ENCODE measurements at regions not wholly inside any gene's neighbourhood (a gene's known extent, or its start where the extent isn't known, plus 50 kb on each side); places are given as distances from the start of the nearest gene placed in this dataset.

DNA sequence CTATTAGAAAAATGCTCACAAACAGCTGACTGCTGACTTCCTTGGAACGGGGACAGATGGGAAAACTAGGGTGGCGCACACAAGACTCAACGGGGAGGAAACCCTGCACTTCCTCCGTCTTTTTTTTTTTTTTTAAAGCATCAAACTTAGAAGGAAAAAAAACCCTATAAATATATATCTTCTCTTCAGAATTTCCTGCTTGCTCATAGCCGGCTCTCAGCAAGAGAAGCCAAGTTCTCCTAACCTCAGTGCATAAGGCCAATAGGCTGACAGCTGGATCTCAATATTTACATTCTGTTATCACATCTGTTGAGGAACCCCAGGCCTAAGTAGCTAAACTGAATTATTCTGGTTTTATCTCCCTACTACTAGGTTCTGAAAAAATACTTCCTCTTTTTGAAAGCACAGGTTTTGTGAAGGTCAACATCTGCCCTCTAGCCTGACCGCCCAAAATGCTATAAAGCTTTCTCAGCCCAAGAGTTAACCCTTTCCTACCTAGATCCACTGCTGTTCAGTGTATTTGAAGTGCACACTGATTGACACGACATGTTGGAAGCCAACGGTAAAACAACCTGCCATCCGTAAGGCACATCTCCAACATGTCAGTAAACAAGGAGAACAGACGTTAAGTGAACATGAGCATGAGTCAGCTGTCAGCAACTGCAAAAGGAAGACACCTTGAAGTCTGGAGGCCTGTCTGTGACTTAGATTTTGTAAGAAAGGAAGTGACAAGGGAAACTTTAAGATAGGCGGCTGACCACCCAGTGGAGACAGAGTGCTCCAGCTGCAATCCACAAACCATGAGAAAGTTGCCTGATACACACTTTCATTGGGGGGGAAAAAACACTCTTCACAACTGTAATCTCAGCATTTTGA, 83.8 kb downstream of the EBLN1 start (continued):
- TF ChIP-seq HOXB6 (CRISPR knock-in tag; IDR thresholded peaks at IDR 0.05; ENCODE audit: borderline replicate concordance) (0 out of 2 replicates have a peak, but pooled peaks have one; percentile 74), ZNF263 (CRISPR knock-in tag; IDR thresholded peaks at IDR 0.05; ENCODE audit: borderline replicate concordance) (no peak; the same call in 1 of the 2 replicates), ZNF77 (CRISPR knock-in tag; IDR thresholded peaks at IDR 0.05) (no peak), ZNF445 (CRISPR knock-in tag; IDR thresholded peaks at IDR 0.05; ENCODE audit: low read depth) (no peak), CBX1 (IDR thresholded peaks at IDR 0.05; ENCODE audit: low read depth) (peak; percentile 74), TRIM28 (IDR thresholded peaks at IDR 0.05) (0 out of 2 replicates have a peak, but pooled peaks have one; percentile 51), EP300 (IDR thresholded peaks at IDR 0.05; ENCODE audit: low read length) (peak; percentile 70), POLR2A (conservative IDR thresholded peaks at IDR 0.05) (no peak), FOXJ2 (tag; IDR thresholded peaks at IDR 0.05) (peak; percentile 91; the same call in 1 of the 2 replicates), HNRNPUL1 (IDR thresholded peaks at IDR 0.05; ENCODE audit: low read length) (no peak), ZNF644 (tag; IDR thresholded peaks at IDR 0.05; ENCODE audit: low read depth) (peak; percentile 92), SMARCA5 (IDR thresholded peaks at IDR 0.05) (no peak), PHF8 (IDR thresholded peaks at IDR 0.05; ENCODE audit: borderline replicate concordance, low read length) (no peak)
- TF ChIP-seq, protein P1, sequence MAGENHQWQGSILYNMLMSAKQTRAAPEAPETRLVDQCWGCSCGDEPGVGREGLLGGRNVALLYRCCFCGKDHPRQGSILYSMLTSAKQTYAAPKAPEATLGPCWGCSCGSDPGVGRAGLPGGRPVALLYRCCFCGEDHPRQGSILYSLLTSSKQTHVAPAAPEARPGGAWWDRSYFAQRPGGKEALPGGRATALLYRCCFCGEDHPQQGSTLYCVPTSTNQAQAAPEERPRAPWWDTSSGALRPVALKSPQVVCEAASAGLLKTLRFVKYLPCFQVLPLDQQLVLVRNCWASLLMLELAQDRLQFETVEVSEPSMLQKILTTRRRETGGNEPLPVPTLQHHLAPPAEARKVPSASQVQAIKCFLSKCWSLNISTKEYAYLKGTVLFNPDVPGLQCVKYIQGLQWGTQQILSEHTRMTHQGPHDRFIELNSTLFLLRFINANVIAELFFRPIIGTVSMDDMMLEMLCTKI (IDR thresholded peaks at IDR 0.05; ENCODE audit: partially characterized antibody): no peak
- TF ChIP-seq, protein P2, sequence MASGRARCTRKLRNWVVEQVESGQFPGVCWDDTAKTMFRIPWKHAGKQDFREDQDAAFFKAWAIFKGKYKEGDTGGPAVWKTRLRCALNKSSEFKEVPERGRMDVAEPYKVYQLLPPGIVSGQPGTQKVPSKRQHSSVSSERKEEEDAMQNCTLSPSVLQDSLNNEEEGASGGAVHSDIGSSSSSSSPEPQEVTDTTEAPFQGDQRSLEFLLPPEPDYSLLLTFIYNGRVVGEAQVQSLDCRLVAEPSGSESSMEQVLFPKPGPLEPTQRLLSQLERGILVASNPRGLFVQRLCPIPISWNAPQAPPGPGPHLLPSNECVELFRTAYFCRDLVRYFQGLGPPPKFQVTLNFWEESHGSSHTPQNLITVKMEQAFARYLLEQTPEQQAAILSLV (tag; IDR thresholded peaks at IDR 0.05): no peak
- TF ChIP-seq, protein P3, sequence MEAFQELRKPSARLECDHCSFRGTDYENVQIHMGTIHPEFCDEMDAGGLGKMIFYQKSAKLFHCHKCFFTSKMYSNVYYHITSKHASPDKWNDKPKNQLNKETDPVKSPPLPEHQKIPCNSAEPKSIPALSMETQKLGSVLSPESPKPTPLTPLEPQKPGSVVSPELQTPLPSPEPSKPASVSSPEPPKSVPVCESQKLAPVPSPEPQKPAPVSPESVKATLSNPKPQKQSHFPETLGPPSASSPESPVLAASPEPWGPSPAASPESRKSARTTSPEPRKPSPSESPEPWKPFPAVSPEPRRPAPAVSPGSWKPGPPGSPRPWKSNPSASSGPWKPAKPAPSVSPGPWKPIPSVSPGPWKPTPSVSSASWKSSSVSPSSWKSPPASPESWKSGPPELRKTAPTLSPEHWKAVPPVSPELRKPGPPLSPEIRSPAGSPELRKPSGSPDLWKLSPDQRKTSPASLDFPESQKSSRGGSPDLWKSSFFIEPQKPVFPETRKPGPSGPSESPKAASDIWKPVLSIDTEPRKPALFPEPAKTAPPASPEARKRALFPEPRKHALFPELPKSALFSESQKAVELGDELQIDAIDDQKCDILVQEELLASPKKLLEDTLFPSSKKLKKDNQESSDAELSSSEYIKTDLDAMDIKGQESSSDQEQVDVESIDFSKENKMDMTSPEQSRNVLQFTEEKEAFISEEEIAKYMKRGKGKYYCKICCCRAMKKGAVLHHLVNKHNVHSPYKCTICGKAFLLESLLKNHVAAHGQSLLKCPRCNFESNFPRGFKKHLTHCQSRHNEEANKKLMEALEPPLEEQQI (IDR thresholded peaks at IDR 0.05): peak; percentile 85
- TF ChIP-seq, protein P4, sequence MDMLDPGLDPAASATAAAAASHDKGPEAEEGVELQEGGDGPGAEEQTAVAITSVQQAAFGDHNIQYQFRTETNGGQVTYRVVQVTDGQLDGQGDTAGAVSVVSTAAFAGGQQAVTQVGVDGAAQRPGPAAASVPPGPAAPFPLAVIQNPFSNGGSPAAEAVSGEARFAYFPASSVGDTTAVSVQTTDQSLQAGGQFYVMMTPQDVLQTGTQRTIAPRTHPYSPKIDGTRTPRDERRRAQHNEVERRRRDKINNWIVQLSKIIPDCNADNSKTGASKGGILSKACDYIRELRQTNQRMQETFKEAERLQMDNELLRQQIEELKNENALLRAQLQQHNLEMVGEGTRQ (CRISPR knock-in tag; IDR thresholded peaks at IDR 0.05): no peak
- TF ChIP-seq, protein P5, sequence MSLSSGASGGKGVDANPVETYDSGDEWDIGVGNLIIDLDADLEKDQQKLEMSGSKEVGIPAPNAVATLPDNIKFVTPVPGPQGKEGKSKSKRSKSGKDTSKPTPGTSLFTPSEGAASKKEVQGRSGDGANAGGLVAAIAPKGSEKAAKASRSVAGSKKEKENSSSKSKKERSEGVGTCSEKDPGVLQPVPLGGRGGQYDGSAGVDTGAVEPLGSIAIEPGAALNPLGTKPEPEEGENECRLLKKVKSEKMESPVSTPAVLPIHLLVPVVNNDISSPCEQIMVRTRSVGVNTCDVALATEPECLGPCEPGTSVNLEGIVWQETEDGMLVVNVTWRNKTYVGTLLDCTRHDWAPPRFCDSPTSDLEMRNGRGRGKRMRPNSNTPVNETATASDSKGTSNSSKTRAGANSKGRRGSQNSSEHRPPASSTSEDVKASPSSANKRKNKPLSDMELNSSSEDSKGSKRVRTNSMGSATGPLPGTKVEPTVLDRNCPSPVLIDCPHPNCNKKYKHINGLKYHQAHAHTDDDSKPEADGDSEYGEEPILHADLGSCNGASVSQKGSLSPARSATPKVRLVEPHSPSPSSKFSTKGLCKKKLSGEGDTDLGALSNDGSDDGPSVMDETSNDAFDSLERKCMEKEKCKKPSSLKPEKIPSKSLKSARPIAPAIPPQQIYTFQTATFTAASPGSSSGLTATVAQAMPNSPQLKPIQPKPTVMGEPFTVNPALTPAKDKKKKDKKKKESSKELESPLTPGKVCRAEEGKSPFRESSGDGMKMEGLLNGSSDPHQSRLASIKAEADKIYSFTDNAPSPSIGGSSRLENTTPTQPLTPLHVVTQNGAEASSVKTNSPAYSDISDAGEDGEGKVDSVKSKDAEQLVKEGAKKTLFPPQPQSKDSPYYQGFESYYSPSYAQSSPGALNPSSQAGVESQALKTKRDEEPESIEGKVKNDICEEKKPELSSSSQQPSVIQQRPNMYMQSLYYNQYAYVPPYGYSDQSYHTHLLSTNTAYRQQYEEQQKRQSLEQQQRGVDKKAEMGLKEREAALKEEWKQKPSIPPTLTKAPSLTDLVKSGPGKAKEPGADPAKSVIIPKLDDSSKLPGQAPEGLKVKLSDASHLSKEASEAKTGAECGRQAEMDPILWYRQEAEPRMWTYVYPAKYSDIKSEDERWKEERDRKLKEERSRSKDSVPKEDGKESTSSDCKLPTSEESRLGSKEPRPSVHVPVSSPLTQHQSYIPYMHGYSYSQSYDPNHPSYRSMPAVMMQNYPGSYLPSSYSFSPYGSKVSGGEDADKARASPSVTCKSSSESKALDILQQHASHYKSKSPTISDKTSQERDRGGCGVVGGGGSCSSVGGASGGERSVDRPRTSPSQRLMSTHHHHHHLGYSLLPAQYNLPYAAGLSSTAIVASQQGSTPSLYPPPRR (CRISPR knock-in tag; IDR thresholded peaks at IDR 0.05; ENCODE audit: borderline replicate concordance): no peak
